M059J (cell line): ENCODE measurements at regions not wholly inside any gene's neighbourhood (a gene's known extent, or its start where the extent isn't known, plus 50 kb on each side); places are given as distances from the start of the nearest gene placed in this dataset.
A peak's percentile ranks its signal among the peaks of the same experiment; 100 is the strongest.
"Not testable (repeated sequence)": the region's sequence is repeated elsewhere in the genome, so short reads cannot be mapped to it uniquely, and the experiment has no call there.

Source experiments
- DNase-seq: peaks from one replicate; pipeline ENCODE4 v3.0.0-alpha.2; 2012; ENCODE audit warnings: low read depth

GRCh38 chr16:52799149-52799548 lies 252.2 kb upstream of the TOX3 start:
- no peak for DNase-seq

DNA sequence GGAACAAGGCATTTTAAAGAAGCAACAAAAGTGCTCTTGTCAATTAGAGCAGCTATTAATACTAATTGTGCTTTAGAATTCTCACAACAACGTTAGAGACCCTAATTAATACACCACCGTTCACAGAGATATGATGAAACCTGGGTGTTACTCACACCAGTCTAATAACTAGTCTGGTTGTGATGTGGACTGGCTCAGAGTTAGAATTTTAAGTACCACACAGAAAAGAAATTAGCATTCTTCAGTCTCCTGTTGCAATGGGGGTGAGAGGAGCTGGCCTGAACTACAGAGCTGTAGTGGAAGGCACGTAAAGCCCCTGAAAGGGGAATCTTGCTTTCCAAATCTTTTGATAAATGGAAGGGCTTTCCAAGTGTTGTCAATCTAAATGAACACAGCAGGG lies 240.8 kb upstream of the TOX3 start:
- DNase-seq = no peak

- DNase-seq = peak; percentile 8
These were observed 239.1 kb upstream of the TOX3 start for GRCh38 chr16:52786091-52786490.

DNA sequence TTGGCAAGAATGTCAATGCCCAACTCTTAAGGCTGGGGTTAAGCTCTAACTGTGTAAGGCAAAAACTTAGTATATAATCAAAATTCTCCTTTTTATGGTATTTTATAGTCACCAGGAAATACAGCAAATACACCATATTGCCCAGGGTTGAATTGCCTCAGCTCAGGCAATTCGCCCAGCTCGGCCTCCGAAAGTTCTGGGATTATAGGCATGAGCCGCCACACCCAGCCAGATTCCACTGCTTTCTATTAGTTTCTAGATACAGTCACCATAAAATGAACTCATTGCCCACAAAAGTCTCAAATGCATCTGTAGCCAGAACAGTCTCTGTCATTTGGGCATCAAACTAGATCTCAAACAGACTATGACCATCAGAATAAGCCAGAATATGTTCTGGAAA lies 238.7 kb upstream of the TOX3 start:
- DNase-seq = no peak

- DNase-seq = no peak
These were observed 236.7 kb upstream of the TOX3 start for GRCh38 chr16:52783616-52784015.

- DNase-seq = no peak
These were observed 234.2 kb upstream of the TOX3 start for GRCh38 chr16:52781005-52781630.

DNA sequence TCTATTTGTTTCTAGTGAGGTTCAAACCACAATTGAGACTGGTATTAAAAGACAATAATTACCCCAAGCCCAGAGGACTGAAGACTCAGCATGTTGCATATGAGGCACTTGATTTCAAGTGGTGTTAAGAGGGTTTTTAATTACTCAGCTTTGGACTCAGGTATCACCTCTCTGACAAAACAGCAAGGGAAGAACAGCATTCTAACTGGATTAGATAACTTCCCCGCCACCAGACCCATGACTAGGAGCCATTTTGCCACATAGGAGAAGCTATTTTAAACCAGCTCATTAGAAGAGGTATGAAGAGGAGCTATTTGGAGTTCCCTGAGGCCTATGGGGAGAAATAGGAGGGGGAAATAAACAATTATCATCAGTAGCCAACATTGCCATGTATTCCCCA lies 226.1 kb upstream of the TOX3 start:
- DNase-seq = no peak

- no peak for DNase-seq
These were observed 223.9 kb upstream of the TOX3 start for GRCh38 chr16:52770828-52771227.

DNA sequence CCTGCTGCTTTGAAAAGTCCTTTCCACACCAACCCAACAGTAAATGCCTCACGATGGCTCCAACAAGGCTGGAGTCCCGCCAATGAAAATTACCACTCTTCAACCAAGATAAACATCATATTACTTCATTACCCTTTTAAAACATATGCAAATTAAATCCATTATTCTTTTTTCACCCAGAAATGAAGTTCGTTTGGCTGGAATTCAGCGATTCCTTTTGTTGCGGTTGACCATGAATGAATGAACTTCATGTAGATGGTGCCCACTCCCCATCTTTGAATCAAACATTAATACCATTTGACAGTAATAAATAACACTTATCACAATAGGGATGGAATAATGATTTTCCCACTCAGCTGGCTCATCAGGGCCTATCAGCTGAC lies 211.5 kb upstream of the TOX3 start:
- DNase-seq = no peak

- no peak for DNase-seq
These were observed 211.0 kb upstream of the TOX3 start for GRCh38 chr16:52757746-52758472.

DNA sequence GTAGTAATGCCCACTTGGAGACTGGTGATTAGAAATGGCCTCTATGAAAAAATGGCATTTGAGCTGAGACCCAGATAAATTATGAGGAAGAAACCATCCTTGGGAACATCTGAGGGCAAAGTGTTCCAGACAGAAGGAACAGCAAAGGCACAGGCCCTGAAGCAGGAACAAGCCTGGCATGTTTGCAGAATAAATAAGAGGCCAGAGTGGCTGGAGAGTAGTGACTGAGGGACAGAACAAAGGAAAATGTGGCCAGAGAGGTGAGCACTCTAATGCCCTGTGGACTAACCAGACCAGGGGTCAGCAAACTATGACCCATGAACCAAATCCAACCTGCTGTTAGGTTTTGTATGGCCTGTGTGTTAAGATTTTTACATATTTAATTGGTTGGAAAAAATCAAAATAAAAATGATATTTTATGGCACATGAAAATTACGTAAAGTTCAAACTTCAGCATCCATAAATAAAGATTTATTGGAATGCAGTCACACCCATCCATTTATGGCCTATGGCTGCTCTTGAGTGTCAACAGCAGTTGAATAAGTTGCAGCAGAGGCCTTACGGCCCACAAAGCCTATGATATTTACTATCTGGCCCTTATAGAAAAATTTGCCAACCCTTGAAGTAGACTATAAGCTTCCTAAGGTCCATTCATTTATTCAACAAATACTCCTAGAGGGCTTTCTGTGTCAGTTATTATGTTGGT lies 210.0 kb upstream of the TOX3 start:
- no peak for DNase-seq

- DNase-seq = no peak
These were observed 208.5 kb upstream of the TOX3 start for GRCh38 chr16:52755396-52755795.

DNA sequence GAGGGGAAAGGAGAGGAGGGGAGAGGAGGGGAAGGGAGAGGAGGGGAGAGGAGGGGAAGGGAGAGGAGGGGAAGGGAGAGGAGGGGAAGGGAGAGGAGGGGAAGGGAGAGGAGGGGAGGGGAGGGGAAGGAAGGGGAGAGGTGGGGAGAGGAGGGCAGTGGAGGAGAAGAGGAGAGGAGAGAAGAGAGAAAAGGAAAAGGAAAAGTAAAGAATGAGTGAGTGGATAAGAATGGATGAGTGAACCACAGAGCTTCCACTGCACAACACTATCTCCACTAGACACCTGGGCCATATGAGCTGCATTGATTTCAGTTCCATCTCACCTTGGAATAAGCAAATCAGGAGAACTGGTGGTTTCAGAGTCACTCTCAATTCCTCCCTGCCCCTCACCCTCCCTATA lies 204.1 kb upstream of the TOX3 start:
- DNase-seq = no peak

GRCh38 chr16:52748741-52749140 lies 201.8 kb upstream of the TOX3 start:
- DNase-seq = no peak

GRCh38 chr16:52747088-52747595 lies 200.2 kb upstream of the TOX3 start:
- no peak for DNase-seq

DNA sequence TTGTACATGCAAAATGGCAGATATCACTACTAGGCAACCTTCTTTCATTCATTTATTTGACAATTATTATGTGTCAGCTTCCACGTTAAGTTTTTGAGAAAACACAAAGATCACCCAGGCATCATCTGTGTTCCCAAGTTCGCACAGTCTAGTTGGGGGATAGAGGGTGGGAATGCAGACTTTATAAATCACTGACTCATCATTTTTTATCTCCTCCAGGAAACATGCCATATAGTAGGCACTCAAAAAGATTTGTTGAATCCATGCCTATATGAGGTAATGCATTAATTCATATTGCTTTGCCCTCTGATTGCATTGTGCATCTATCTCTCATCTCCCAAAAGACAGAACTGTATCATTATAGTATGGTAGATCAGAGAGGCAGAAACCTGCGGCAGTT lies 196.8 kb upstream of the TOX3 start:
- DNase-seq = no peak

- no peak for DNase-seq
These were observed 195.7 kb upstream of the TOX3 start for GRCh38 chr16:52742608-52743170.

- no peak for DNase-seq
These were observed 195.1 kb upstream of the TOX3 start for GRCh38 chr16:52742052-52742451.

DNA sequence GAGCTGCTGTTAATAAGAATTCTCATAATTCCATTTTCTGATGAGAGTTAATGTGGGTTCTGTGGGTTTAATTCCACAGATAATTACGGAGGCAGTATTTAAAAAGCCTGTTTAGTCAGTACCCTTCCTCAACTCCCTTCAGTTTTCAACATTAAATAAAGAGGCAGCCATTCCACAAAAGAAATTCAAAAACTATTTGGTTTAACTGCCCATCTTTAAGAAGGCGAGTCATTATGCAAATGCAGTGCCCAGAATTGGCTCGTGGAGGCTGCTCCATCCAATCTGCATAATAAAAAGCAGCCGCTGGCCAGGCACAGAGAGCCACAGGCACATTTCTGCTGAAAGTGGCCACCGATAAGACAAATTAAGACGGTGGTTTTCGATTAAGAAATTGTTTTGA lies 194.4 kb upstream of the TOX3 start:
- no peak for DNase-seq

GRCh38 chr16:52740766-52741165 lies 193.8 kb upstream of the TOX3 start:
- DNase-seq = no peak

DNA sequence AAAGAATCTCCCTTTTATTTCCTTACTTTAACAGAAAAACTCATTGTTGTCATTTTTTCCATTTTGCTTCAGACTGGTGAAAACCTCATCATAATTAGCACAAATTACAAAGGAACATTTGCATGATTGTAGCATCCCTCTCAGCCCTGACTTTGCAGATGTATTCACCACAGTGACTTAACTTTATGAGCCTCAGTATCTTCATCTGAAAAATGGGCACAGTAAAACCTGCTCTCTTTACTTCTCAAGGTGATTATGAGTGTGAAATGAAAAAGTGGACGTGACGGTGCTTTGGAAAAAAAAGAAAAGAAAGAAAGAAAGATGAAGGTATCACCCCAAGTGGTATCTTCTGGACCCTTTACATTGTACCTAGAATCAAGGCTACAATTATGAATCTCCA lies 193.4 kb upstream of the TOX3 start:
- no peak for DNase-seq

DNA sequence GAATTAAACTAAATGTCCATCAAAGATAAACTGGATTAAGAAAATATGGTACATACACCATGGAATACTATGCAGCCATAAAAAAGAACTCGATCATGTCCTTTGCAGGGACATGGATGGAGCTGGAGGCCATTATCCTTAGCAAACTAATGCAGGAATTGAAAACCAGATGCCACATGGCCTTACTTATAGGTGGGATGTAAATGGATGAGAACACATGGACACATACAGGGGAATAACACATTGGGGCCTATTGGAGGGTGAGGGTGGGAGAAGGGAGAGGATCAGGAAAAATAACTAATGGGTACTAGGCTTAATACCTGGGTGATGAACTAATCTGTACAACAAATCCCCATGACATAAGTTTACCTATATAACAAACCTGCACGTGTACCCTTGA lies 192.0 kb upstream of the TOX3 start:
- not testable (repeated sequence) for DNase-seq
